Cardiac muscle cell (in vitro differentiated cells and primary cell): ENCODE measurements at regions not wholly inside any gene's neighbourhood (a gene's known extent, or its start where the extent isn't known, plus 50 kb on each side); places are given as distances from the start of the nearest gene placed in this dataset.

Experiments used
- DNase-seq, 2 donors: peaks; one replicate each; pipeline versions ENCODE4 v3.0.0 to v3.0.0-alpha.2; 2010 to 2017; ENCODE audit warnings: low read depth in 1 of 2, low spot score in 1 of 2
- H3K27ac ChIP-seq: fragments of 200-600 bp; sonication (generic); 2 replicates; pipeline ENCODE4 v1.5.1; 2016
- H3K27me3 ChIP-seq: fragments of 200-600 bp; sonication (generic); 2 replicates; pipeline ENCODE4 v1.6.0; 2016; ENCODE audit warnings: control low read depth
- H3K36me3 ChIP-seq: fragments of 200-600 bp; sonication (generic); 2 replicates; pipeline ENCODE4 v1.5.1; 2016; ENCODE audit warnings: control low read depth
- H3K4me1 ChIP-seq: fragments of 200-600 bp; sonication (generic); 2 replicates; pipeline ENCODE4 v1.8.1; 2017; ENCODE audit warnings: low read depth, mild to moderate bottlenecking, mixed run types
- H3K4me3 ChIP-seq: fragments of 200-600 bp; sonication (generic); 2 replicates; pipeline ENCODE4 v1.5.1; 2016; ENCODE audit warnings: mild to moderate bottlenecking
- H3K9me3 ChIP-seq: fragments of 200-600 bp; sonication (generic); 2 replicates; pipeline ENCODE4 v1.5.1; 2017; ENCODE audit warnings: low read depth, mild to moderate bottlenecking, control low read depth
- CTCF ChIP-seq: IDR thresholded peaks from 2 replicates; pipeline ENCODE4 v1.5.1; 2012; ENCODE audit warnings: low read depth, mild to moderate bottlenecking, low read length

- H3K36me3 ChIP-seq, result no peaks in the 10 kb centered on the region
- no peak for TF ChIP-seq CTCF
- H3K4me1 ChIP-seq, result no peaks in the 10 kb centered on the region
- DNase-seq, result no peak
- H3K4me3 ChIP-seq, result no peak overlapping the region
- no peak overlapping the region for H3K27ac ChIP-seq
- no peaks in the 10 kb centered on the region for H3K27me3 ChIP-seq
- H3K9me3 ChIP-seq, result no peaks in the 10 kb centered on the region
Measured at GRCh38 chr20:10137533-10137932, 81.1 kb upstream of the SNAP25 start.

GRCh38 chr20:10157549-10157948 lies 61.1 kb upstream of the SNAP25 start:
- Histone ChIP-seq H3K4me1 (no peaks in the 10 kb centered on the region), H3K27me3 (no peaks in the 10 kb centered on the region), H3K9me3 (no peaks in the 10 kb centered on the region)

GRCh38 chr20:10167040-10167439 lies 51.6 kb upstream of the SNAP25 start:
- no peaks in the 10 kb centered on the region for H3K4me1 ChIP-seq
- no peak for DNase-seq
- no peak overlapping the region for H3K4me3 ChIP-seq
- peaks cover under 1% of the 10 kb centered on the region for H3K27me3 ChIP-seq
- no peaks in the 10 kb centered on the region for H3K36me3 ChIP-seq
- no peaks in the 10 kb centered on the region for H3K9me3 ChIP-seq
- no peak overlapping the region for H3K27ac ChIP-seq
- no peak for TF ChIP-seq CTCF

More at GRCh38 chr20:10157549-10157948, 61.1 kb upstream of the SNAP25 start:
- no peak for TF ChIP-seq CTCF
- Histone ChIP-seq H3K4me3 (no peak overlapping the region), H3K27ac (no peak overlapping the region), H3K36me3 (no peaks in the 10 kb centered on the region)
- DNase-seq, result no peak

- no peak for TF ChIP-seq CTCF
- H3K36me3 ChIP-seq, result no peaks in the 10 kb centered on the region
- no peak for DNase-seq
- H3K27ac ChIP-seq, result no peak overlapping the region
- no peaks in the 10 kb centered on the region for H3K9me3 ChIP-seq
- peaks cover 6% of the 10 kb centered on the region for H3K27me3 ChIP-seq
- H3K4me3 ChIP-seq, result no peak overlapping the region
- H3K4me1 ChIP-seq, result no peaks in the 10 kb centered on the region
Measured at GRCh38 chr20:10167594-10167993, 51.0 kb upstream of the SNAP25 start.
